Endothelial cell of umbilical vein (primary cell): ENCODE measurements at regions not wholly inside any gene's neighbourhood (a gene's known extent, or its start where the extent isn't known, plus 50 kb on each side); places are given as distances from the start of the nearest gene placed in this dataset.

Experiments
- BruUV-seq: library from RNA; stranded (reverse); fragments of 400-500 nt; replicated peaks from 2 replicates; lab custom pipeline; 2021; lab: Mats Ljungman, UMichigan
- CTCF ChIA-PET: fragments of 300-600, 350-600 bp; sonication (Branson Sonifier 250); formaldehyde crosslinking; loops from one replicate; lab custom pipeline; 2021; ENCODE audit warnings: antibody characterized with exemption, inconsistent platforms; lab: Charles Lee
- POLR2A ChIA-PET: fragments of 300-600, 350-600 bp; sonication (Branson Sonifier 250); formaldehyde crosslinking; loops from one replicate; lab custom pipeline; 2021; ENCODE audit warnings: antibody characterized with exemption, inconsistent platforms; lab: Charles Lee
- DNase-seq: peaks from one replicate; pipeline ENCODE4 v3.0.0-alpha.2; 2011; ENCODE audit warnings: low read depth, low spot score
- FAIRE-seq: peaks from 2 replicates; lab custom pipeline; 2011; peaks lifted over from hg19 to GRCh38; lab: Jason Lieb, UNC
- H2AFZ ChIP-seq: 2 replicates; pipeline ENCODE4 v1.6.0; 2012; ENCODE audit warnings: low read depth, low read length, control low read depth, inconsistent platforms
- H3K27ac ChIP-seq: 2 replicates; pipeline ENCODE4 v1.5.1; 2011; ENCODE audit warnings: low read depth, mild to moderate bottlenecking, control low read depth, low read length, moderate library complexity; ENCODE audit not compliant: insufficient read depth
- H3K27me3 ChIP-seq, 2 experiments: 2 replicates each; pipeline versions ENCODE4 v1.6.0 to v1.6.1; 2011; ENCODE audit warnings: low read length in 2 of 2, mixed read lengths in 1 of 2; ENCODE audit not compliant: control insufficient read depth in 2 of 2, insufficient read depth in 2 of 2
- H3K36me3 ChIP-seq, 2 experiments: 2 replicates in 1 of 2; 3 replicates in 1 of 2; pipeline ENCODE4 v1.5.1; 2011; ENCODE audit warnings: low read length in 2 of 2, mild to moderate bottlenecking in 1 of 2, moderate library complexity in 1 of 2; ENCODE audit not compliant: control insufficient read depth in 2 of 2, insufficient read depth in 2 of 2; ENCODE audit errors: extremely low read depth in 1 of 2
- H3K4me1 ChIP-seq: 3 replicates; pipeline ENCODE4 v1.5.1; 2011; ENCODE audit warnings: mild to moderate bottlenecking, low read length; ENCODE audit not compliant: control insufficient read depth, insufficient read depth; ENCODE audit errors: extremely low read depth
- H3K4me2 ChIP-seq: 2 replicates; pipeline ENCODE4 v1.6.1; 2011; ENCODE audit warnings: low read length, control low read depth, mixed read lengths; ENCODE audit not compliant: insufficient read depth
- H3K4me3 ChIP-seq, 3 experiments: fragments of 200-600 bp in 1 of 3; sonication (generic), shearing (Covaris generic) in 1 of 3; replicated peaks in 1 of 3; 2 replicates each; pipeline ENCODE4 v1.5.1; 2011 to 2016; ENCODE audit warnings: control low read depth in 3 of 3, low read length in 3 of 3, mild to moderate bottlenecking in 2 of 3, inconsistent platforms in 1 of 3, low read depth in 1 of 3, moderate library complexity in 1 of 3; ENCODE audit not compliant: insufficient read depth in 1 of 3
- H3K79me2 ChIP-seq: 2 replicates; pipeline ENCODE4 v1.6.0; 2012; ENCODE audit warnings: low read length, inconsistent platforms; ENCODE audit not compliant: control insufficient read depth, insufficient read depth
- H3K9ac ChIP-seq: replicated peaks from 2 replicates; pipeline ENCODE3; 2011; ENCODE audit warnings: low read length, control low read depth; ENCODE audit not compliant: insufficient read depth; ENCODE audit errors: extremely low read depth
- H3K9me1 ChIP-seq: replicated peaks from 3 replicates; pipeline ENCODE4 v1.6.0; 2011; ENCODE audit warnings: mild to moderate bottlenecking, low read length; ENCODE audit not compliant: control insufficient read depth, insufficient read depth; ENCODE audit errors: extremely low read depth
- H3K9me3 ChIP-seq: replicated peaks from 2 replicates; pipeline ENCODE4 v1.5.1; 2012; ENCODE audit warnings: low read length, inconsistent platforms; ENCODE audit not compliant: control insufficient read depth, insufficient read depth
- H4K20me1 ChIP-seq: replicated peaks from 2 replicates; pipeline ENCODE3; 2011; ENCODE audit warnings: mild to moderate bottlenecking, low read length; ENCODE audit not compliant: control insufficient read depth, insufficient read depth; ENCODE audit errors: extremely low read depth
- CTCF ChIP-seq, 2 donors: IDR thresholded peaks; 1 replicate in 1 of 2; 2 replicates in 1 of 2; pipeline ENCODE4 v1.5.1; 2011; ENCODE audit warnings: low read length in 2 of 2, mild to moderate bottlenecking in 2 of 2, moderate library complexity in 2 of 2, control low read depth in 1 of 2, inconsistent platforms in 1 of 2, low read depth in 1 of 2; ENCODE audit not compliant: insufficient read depth in 1 of 2; ENCODE audit errors: extremely low read depth in 1 of 2
- EZH2 ChIP-seq: IDR thresholded peaks from 2 replicates; pipeline ENCODE4 v1.6.1; 2012; ENCODE audit warnings: borderline replicate concordance, low read depth, mild to moderate bottlenecking, moderate library complexity, low read length, inconsistent platforms; ENCODE audit not compliant: severe bottlenecking
- FOS ChIP-seq: IDR thresholded peaks from 2 replicates; pipeline ENCODE4 v1.6.1; 2011; ENCODE audit warnings: mild to moderate bottlenecking, low read length, moderate library complexity, borderline replicate concordance; ENCODE audit not compliant: insufficient read depth
- GATA2 ChIP-seq: IDR thresholded peaks from 2 replicates; pipeline ENCODE4 v1.7.0; 2011; ENCODE audit warnings: low read depth, mild to moderate bottlenecking, moderate library complexity, mixed read lengths, low read length; ENCODE audit not compliant: insufficient read length, insufficient read depth
- JUN ChIP-seq: IDR thresholded peaks from 2 replicates; pipeline ENCODE4 v1.6.1; 2011; ENCODE audit warnings: borderline replicate concordance, low read depth; ENCODE audit not compliant: insufficient read length, insufficient read depth
- MAX ChIP-seq: IDR thresholded peaks from 2 replicates; pipeline ENCODE4 v1.6.1; 2011; ENCODE audit not compliant: insufficient read depth, insufficient read length
- MYC ChIP-seq: IDR thresholded peaks from one replicate; pipeline ENCODE4 v1.6.1; 2011; ENCODE audit warnings: mild to moderate bottlenecking, low read depth, low read length
- POLR2A ChIP-seq: IDR thresholded peaks from 2 replicates; pipeline ENCODE4 v1.6.1; 2012; ENCODE audit warnings: low read depth, mild to moderate bottlenecking, control low read depth, low read length
- POLR2AphosphoS5 ChIP-seq: IDR thresholded peaks from 2 replicates; pipeline ENCODE4 v1.6.1; 2012; ENCODE audit warnings: low read depth, mild to moderate bottlenecking, control low read depth, low read length, moderate library complexity; ENCODE audit not compliant: insufficient read depth
- dilution Hi-C: fragments of 300-500 bp; cut with MboI; formaldehyde crosslinking; loops from one replicate; pipeline ENCODE4 v1.15.0; 2019; ENCODE audit warnings: low sequenced_read_pairs; ENCODE audit not compliant: extremely low pct_ligation_motif_present
- intact Hi-C: fragments of 100-400 bp; cut with micrococcal nuclease; formaldehyde crosslinking; loops from one replicate; pipeline ENCODE4 v1.10.0; 2022

- H3K4me1 ChIP-seq, result no peaks in the 10 kb centered on the region
- no peak for DNase-seq
- intact Hi-C loops (no loop called here), dilution Hi-C loops (no loop called here)
- FAIRE-seq, result no peak
- no peak overlapping the region for H3K27ac ChIP-seq
- H3K27me3 ChIP-seq, result no peaks in the 10 kb centered on the region
- POLR2A ChIA-PET, result no interaction called here
- no peak overlapping the region for H2AFZ ChIP-seq
- no peak overlapping the region for H3K4me2 ChIP-seq
- H4K20me1 ChIP-seq, result no peaks in the 10 kb centered on the region
- no TSS peak for BruUV-seq
- no peak overlapping the region for H3K9ac ChIP-seq
- TF ChIP-seq FOS, result no peak
- TF ChIP-seq POLR2AphosphoS5, result no peak
- no peak for TF ChIP-seq MYC
- no peak for TF ChIP-seq EZH2
- no peak for TF ChIP-seq GATA2
- no peak for TF ChIP-seq POLR2A
- TF ChIP-seq CTCF (IDR thresholded peaks at IDR 0.05; ENCODE audit: extremely low read depth in 1 of 2, insufficient read depth in 1 of 2, low read depth in 1 of 2, low read length in 2 of 2), result no peak
- TF ChIP-seq JUN, result no peak
- TF ChIP-seq MAX, result no peak
- H3K79me2 ChIP-seq, result no peaks in the 10 kb centered on the region
- H3K9me1 ChIP-seq, result no peaks in the 10 kb centered on the region
- no peaks in the 10 kb centered on the region for H3K36me3 ChIP-seq
- no peaks in the 10 kb centered on the region for H3K9me3 ChIP-seq
- no peak overlapping the region for H3K4me3 ChIP-seq
- CTCF ChIA-PET, result no interaction called here
These were observed 810.3 kb downstream of the BRINP1 start for GRCh38 chr9:118558891-118559290.
